ENCODE measurements at regions not wholly inside any gene's neighbourhood (a gene's known extent, or its start where the extent isn't known, plus 50 kb on each side); places are given as distances from the start of the nearest gene placed in this dataset.

DNA sequence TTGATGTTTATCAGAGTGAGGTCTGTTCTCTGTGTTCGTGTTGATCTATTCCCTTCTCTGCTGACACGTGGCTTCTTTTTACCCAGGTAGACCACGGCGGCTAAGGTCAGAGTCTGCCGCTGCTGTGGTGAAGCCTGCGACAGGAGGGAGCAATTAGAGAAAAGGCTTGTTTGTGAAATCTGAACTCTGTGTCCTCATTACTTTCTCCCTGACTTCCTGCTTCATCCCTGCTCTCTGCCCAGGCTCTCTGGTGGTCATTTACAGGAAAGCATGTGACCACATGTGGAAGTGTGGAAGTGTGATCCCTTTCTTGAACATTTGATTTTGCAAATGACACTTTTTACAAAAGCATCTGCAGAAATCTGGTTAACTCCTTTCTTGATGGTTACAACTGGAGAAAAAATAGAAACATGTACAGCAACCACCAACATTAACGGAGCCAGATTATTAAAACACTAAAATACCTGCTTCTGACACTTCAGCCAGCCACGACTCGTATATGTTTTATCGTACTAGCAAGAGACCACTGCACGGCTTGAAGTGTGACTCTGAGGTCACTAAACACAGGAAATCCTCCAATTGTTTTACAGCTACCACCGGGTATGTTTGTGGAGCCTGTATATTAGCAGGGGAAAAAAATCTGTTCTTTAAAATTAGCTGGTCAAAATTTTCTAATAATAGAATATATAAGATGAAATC is 388.6 kb upstream of the TMPO start:
- TF ChIP-seq, protein P1, sequence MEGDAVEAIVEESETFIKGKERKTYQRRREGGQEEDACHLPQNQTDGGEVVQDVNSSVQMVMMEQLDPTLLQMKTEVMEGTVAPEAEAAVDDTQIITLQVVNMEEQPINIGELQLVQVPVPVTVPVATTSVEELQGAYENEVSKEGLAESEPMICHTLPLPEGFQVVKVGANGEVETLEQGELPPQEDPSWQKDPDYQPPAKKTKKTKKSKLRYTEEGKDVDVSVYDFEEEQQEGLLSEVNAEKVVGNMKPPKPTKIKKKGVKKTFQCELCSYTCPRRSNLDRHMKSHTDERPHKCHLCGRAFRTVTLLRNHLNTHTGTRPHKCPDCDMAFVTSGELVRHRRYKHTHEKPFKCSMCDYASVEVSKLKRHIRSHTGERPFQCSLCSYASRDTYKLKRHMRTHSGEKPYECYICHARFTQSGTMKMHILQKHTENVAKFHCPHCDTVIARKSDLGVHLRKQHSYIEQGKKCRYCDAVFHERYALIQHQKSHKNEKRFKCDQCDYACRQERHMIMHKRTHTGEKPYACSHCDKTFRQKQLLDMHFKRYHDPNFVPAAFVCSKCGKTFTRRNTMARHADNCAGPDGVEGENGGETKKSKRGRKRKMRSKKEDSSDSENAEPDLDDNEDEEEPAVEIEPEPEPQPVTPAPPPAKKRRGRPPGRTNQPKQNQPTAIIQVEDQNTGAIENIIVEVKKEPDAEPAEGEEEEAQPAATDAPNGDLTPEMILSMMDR (IDR thresholded peaks at IDR 0.05 in 4 of 5, conservative IDR thresholded peaks at IDR 0.05 in 1 of 5): no peak
- TF ChIP-seq POLR2A (IDR thresholded peaks at IDR 0.05): no peak
